HCT116 (cell line): ENCODE measurements at regions not wholly inside any gene's neighbourhood (a gene's known extent, or its start where the extent isn't known, plus 50 kb on each side); places are given as distances from the start of the nearest gene placed in this dataset.

Experiments
- ATAC-seq: fragments of 200-7000 bp; cut with Tn5 transposase; 2 replicates; pipeline ENCODE4 v1.9.1; 2020; ENCODE audit warnings: mild to moderate bottlenecking, moderate library complexity
- BruUV-seq: library from RNA; stranded (reverse); fragments of 400-500 nt; replicated peaks from 2 replicates; lab custom pipeline; 2021; lab: Mats Ljungman, UMichigan
- CTCF ChIA-PET: fragments of 300-600 bp; sonication (Branson Sonifier 250); formaldehyde crosslinking; loops from one replicate; lab custom pipeline; 2021; ENCODE audit warnings: antibody characterized with exemption; lab: Charles Lee
- POLR2A ChIA-PET: fragments of 300-600, 350-600 bp; sonication (Branson Sonifier 250); formaldehyde crosslinking; loops from one replicate; lab custom pipeline; 2021; ENCODE audit warnings: antibody characterized with exemption; lab: Charles Lee
- RAD21 ChIA-PET, 2 experiments: fragments of 300-600 bp; sonication (Branson Sonifier 250); formaldehyde crosslinking; loops; one replicate each; lab custom pipeline; 2023; ENCODE audit warnings: low total read pairs in 2 of 2; ENCODE audit not compliant: uncharacterized antibody in 2 of 2, unreplicated experiment in 2 of 2, low non-redundant PET in 1 of 2; lab: Charles Lee
- DNase-seq: peaks from one replicate; pipeline ENCODE4 v3.0.0-alpha.2; 2010; ENCODE audit warnings: low read depth, low spot score
- H2AFZ ChIP-seq: fragments of 200-600 bp; shearing (Covaris generic), sonication (generic); 2 replicates; pipeline ENCODE4 v1.6.1; 2017; ENCODE audit warnings: low read depth, mixed run types, mixed read lengths, antibody characterized with exemption, low read length; ENCODE audit not compliant: poor library complexity, severe bottlenecking
- H3K27ac ChIP-seq: 2 replicates; pipeline ENCODE4 v1.5.1; 2012; ENCODE audit warnings: low read depth, low read length
- H3K27me3 ChIP-seq: fragments of 200-600 bp; sonication (generic); 2 replicates; pipeline ENCODE4 v1.6.1; 2016; ENCODE audit warnings: mixed run types, low read length, mixed read lengths; ENCODE audit not compliant: insufficient read depth
- H3K36me3 ChIP-seq, 2 experiments: fragments of 200-500 bp in 1 of 2; fragments of 200-600 bp in 1 of 2; sonication (Bioruptor generic) in 1 of 2; sonication (generic) in 1 of 2; 2 replicates each; pipeline versions ENCODE4 v1.5.1 to v1.6.1; 2014 to 2016; ENCODE audit warnings: low read length in 2 of 2, inconsistent platforms in 1 of 2, mixed read lengths in 1 of 2, mixed run types in 1 of 2; ENCODE audit not compliant: insufficient read depth in 2 of 2, control insufficient read depth in 1 of 2
- H3K4me1 ChIP-seq, 2 experiments: fragments of 200-600 bp in 1 of 2; sonication (generic) in 1 of 2; 2 replicates each; pipeline versions ENCODE4 v1.5.1 to v1.6.1; 2012 to 2017; ENCODE audit warnings: low read length in 2 of 2, inconsistent platforms in 1 of 2, mild to moderate bottlenecking in 1 of 2, mixed read lengths in 1 of 2, mixed run types in 1 of 2, moderate library complexity in 1 of 2; ENCODE audit not compliant: insufficient read depth in 2 of 2, control insufficient read depth in 1 of 2
- H3K4me2 ChIP-seq: fragments of 200-600 bp; sonication (generic); 2 replicates; pipeline ENCODE4 v1.6.1; 2017; ENCODE audit warnings: mixed run types, low read length, mixed read lengths
- H3K4me3 ChIP-seq, 2 experiments: fragments of 200-600 bp in 1 of 2; sonication (generic) in 1 of 2; replicated peaks in 1 of 2; 2 replicates each; pipeline ENCODE4 v1.5.1; 2011 to 2016; ENCODE audit warnings: low read length in 2 of 2, control low read depth in 1 of 2, low read depth in 1 of 2, mild to moderate bottlenecking in 1 of 2, mixed read lengths in 1 of 2, mixed run types in 1 of 2
- H3K79me2 ChIP-seq: fragments of 200-600 bp; sonication (generic); 2 replicates; pipeline ENCODE4 v1.6.1; 2017; ENCODE audit warnings: mild to moderate bottlenecking, mixed run types, low read length, moderate library complexity, mixed read lengths; ENCODE audit not compliant: insufficient read depth
- H3K9ac ChIP-seq: fragments of 200-600 bp; sonication (generic); 2 replicates; pipeline ENCODE4 v1.6.1; 2016; ENCODE audit warnings: low read length, mixed read lengths
- H3K9me2 ChIP-seq: fragments of 200-600 bp; sonication (generic), shearing (Covaris generic); 2 replicates; pipeline ENCODE4 v1.6.1; 2017; ENCODE audit warnings: mixed run types, mild to moderate bottlenecking, moderate library complexity; ENCODE audit not compliant: insufficient read depth
- H3K9me3 ChIP-seq, 2 experiments: fragments of 200-500 bp in 1 of 2; fragments of 200-600 bp in 1 of 2; sonication (Bioruptor generic) in 1 of 2; sonication (generic) in 1 of 2; 2 replicates each; pipeline ENCODE4 v1.6.1; 2014 to 2017; ENCODE audit warnings: low read length in 2 of 2, mixed read lengths in 2 of 2, inconsistent platforms in 1 of 2, low read depth in 1 of 2, mild to moderate bottlenecking in 1 of 2, mixed run types in 1 of 2, moderate library complexity in 1 of 2; ENCODE audit not compliant: control insufficient read depth in 1 of 2, insufficient read depth in 1 of 2
- H4K20me1 ChIP-seq: fragments of 200-600 bp; sonication (generic), shearing (Covaris generic); 2 replicates; pipeline ENCODE4 v1.6.1; 2017; ENCODE audit warnings: mixed run types, mild to moderate bottlenecking, moderate library complexity; ENCODE audit not compliant: insufficient read depth
- ATF3 ChIP-seq: IDR thresholded peaks from 2 replicates; pipeline ENCODE4 v1.6.1; 2012
- CBX3 ChIP-seq: IDR thresholded peaks from 2 replicates; pipeline ENCODE4 v1.6.1; 2012; ENCODE audit warnings: low read depth
- EGR1 ChIP-seq: IDR thresholded peaks from 2 replicates; pipeline ENCODE4 v1.6.1; 2012; ENCODE audit warnings: low read depth
- EZH2 ChIP-seq: fragments of 200-600 bp; sonication (generic); IDR thresholded peaks from 2 replicates; pipeline ENCODE4 v1.6.1; 2017; ENCODE audit warnings: antibody characterized with exemption, mixed run types
- EZH2phosphoT487 ChIP-seq: fragments of 200-600 bp; IDR thresholded peaks from 2 replicates; pipeline ENCODE4 v1.6.1; 2018; ENCODE audit warnings: antibody characterized with exemption, borderline replicate concordance
- FOSL1 ChIP-seq: IDR thresholded peaks from 2 replicates; pipeline ENCODE4 v1.6.1; 2012; ENCODE audit warnings: low read depth
- POLR2A ChIP-seq: IDR thresholded peaks from 2 replicates; pipeline ENCODE4 v1.7.0; 2011; ENCODE audit warnings: borderline replicate concordance; ENCODE audit not compliant: insufficient read depth, insufficient read length; ENCODE audit errors: extremely low read depth
- REST ChIP-seq: IDR thresholded peaks from 2 replicates; pipeline ENCODE4 v1.6.1; 2012; ENCODE audit warnings: low read depth
- SIN3A ChIP-seq: IDR thresholded peaks from 2 replicates; pipeline ENCODE4 v1.6.1; 2012; ENCODE audit warnings: low read depth
- SRF ChIP-seq: IDR thresholded peaks from 2 replicates; pipeline ENCODE4 v1.6.1; 2012; ENCODE audit warnings: low read depth
- ZFX ChIP-seq: fragments of 450-650 bp; IDR thresholded peaks from 2 replicates; pipeline ENCODE4 v1.6.1; 2017
- ZNF274 ChIP-seq: fragments of 200-500 bp; sonication (Bioruptor generic); IDR thresholded peaks from 2 replicates; pipeline ENCODE4 v1.6.1; 2014; ENCODE audit warnings: mild to moderate bottlenecking, low read depth, low read length, inconsistent platforms
- intact Hi-C: fragments of 100-400 bp; cut with micrococcal nuclease; formaldehyde crosslinking; loops from 2 replicates; pipeline ENCODE4 v1.10.0; 2022
- TF ChIP-seq, protein P1 (sequence below): IDR thresholded peaks from 2 replicates; pipeline ENCODE4 v1.6.1; 2012

DNA sequence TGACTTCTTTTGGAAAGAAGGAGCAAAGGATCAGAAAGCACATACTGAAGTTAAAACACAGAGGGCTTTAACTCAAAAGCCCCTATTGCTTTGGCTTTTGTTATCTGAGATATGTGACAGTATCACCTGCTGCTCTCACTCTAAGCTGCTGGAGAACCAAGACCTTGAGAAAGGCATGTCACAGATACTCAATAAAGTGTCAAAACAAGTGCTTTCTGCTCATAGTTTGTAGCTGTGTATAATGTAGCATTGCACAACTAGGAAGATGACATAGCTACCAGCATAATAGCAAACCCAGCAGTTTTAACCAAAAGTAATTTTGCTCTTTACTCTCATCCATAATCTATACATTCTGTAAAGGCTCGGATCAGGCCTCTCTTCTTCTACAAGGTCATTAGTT lies 159.6 kb downstream of the LHFPL1 start:
- H3K36me3 ChIP-seq: no peaks in the 10 kb centered on the region
- DNase-seq (no peak), ATAC-seq (no peak)
- no peak overlapping the region for H3K4me2 ChIP-seq
- H3K4me1 ChIP-seq: no peaks in the 10 kb centered on the region
- H3K27ac ChIP-seq: no peak overlapping the region
- no peak overlapping the region for H2AFZ ChIP-seq
- TF ChIP-seq REST (no peak), EZH2phosphoT487 (no peak), ZFX (no peak), POLR2A (no peak), ZNF274 (no peak), FOSL1 (no peak), CBX3 (no peak), SIN3A (no peak), SRF (no peak), EGR1 (no peak), EZH2 (no peak), ATF3 (no peak)
- TF ChIP-seq, protein P1, sequence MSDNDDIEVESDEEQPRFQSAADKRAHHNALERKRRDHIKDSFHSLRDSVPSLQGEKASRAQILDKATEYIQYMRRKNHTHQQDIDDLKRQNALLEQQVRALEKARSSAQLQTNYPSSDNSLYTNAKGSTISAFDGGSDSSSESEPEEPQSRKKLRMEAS: no peak
- BruUV-seq: no TSS peak
- ChIA-PET POLR2A (no interaction called here), CTCF (no interaction called here), RAD21 (no interaction called here)
- no peak overlapping the region for H3K4me3 ChIP-seq
- intact Hi-C loops: no loop called here
- no peaks in the 10 kb centered on the region for H4K20me1 ChIP-seq
- no peaks in the 10 kb centered on the region for H3K9me3 ChIP-seq
- H3K79me2 ChIP-seq: no peaks in the 10 kb centered on the region
- H3K9me2 ChIP-seq: no peaks in the 10 kb centered on the region
- no peaks in the 10 kb centered on the region for H3K27me3 ChIP-seq
- H3K9ac ChIP-seq: no peak overlapping the region
